CD4-positive, alpha-beta T cell (primary cell): ENCODE measurements at regions not wholly inside any gene's neighbourhood (a gene's known extent, or its start where the extent isn't known, plus 50 kb on each side); places are given as distances from the start of the nearest gene placed in this dataset.

Experiments used
- ATAC-seq: fragments of 200-7000 bp; cut with Tn5 transposase; one replicate; pipeline ENCODE4 v1.10.0; 2022; ENCODE audit warnings: mild to moderate bottlenecking; ENCODE audit not compliant: poor library complexity
- CTCF ChIA-PET: fragments of 350-600 bp; sonication (Branson Sonifier 250); formaldehyde crosslinking; loops from one replicate; lab custom pipeline; 2021; ENCODE audit warnings: antibody characterized with exemption, inconsistent platforms; lab: Charles Lee
- POLR2A ChIA-PET: fragments of 350-600 bp; sonication (Branson Sonifier 250); formaldehyde crosslinking; loops from one replicate; lab custom pipeline; 2021; ENCODE audit warnings: antibody characterized with exemption, inconsistent platforms; lab: Charles Lee
- DNase-seq, 14 experiments: peaks; one replicate each; pipeline ENCODE4 v3.0.0-alpha.2; 2013 to 2020; ENCODE audit warnings: mixed read lengths in 2 of 14
- H3K27ac ChIP-seq, 2 donors: one replicate each; pipeline versions ENCODE4 v1.5.1 to v1.7.0; 2013; ENCODE audit warnings: low read length in 2 of 2, low read depth in 1 of 2, mild to moderate bottlenecking in 1 of 2
- H3K27me3 ChIP-seq, 2 experiments: 1 replicate in 1 of 2; 2 replicates in 1 of 2; pipeline versions ENCODE4 v1.6.1 to v1.7.0; 2013; ENCODE audit warnings: low read length in 2 of 2, control low read depth in 1 of 2, mild to moderate bottlenecking in 1 of 2, moderate library complexity in 1 of 2; ENCODE audit not compliant: insufficient read depth in 2 of 2, control insufficient read depth in 1 of 2
- H3K36me3 ChIP-seq: one replicate; pipeline ENCODE4 v1.6.1; 2013; ENCODE audit warnings: low read length, control low read depth; ENCODE audit not compliant: insufficient read depth
- H3K4me1 ChIP-seq: one replicate; pipeline ENCODE4 v1.6.1; 2013; ENCODE audit warnings: low read length, control low read depth; ENCODE audit not compliant: insufficient read depth
- H3K4me3 ChIP-seq: one replicate; pipeline ENCODE4 v1.5.1; 2013; ENCODE audit warnings: mild to moderate bottlenecking, low read length, moderate library complexity
- H3K9me3 ChIP-seq, 2 experiments: 1 replicate in 1 of 2; 2 replicates in 1 of 2; pipeline versions ENCODE4 v1.6.1 to v1.7.0; 2013; ENCODE audit warnings: low read length in 2 of 2, mild to moderate bottlenecking in 2 of 2, control low read depth in 1 of 2, moderate library complexity in 1 of 2; ENCODE audit not compliant: control insufficient read depth in 1 of 2, insufficient read depth in 1 of 2
- H3K27ac Mint-ChIP-seq: one replicate; pipeline ENCODE4 v1.8.0; 2020; ENCODE audit warnings: mixed read lengths
- H3K27me3 Mint-ChIP-seq: one replicate; pipeline ENCODE4 v1.8.0; 2021; ENCODE audit warnings: mixed read lengths
- H3K36me3 Mint-ChIP-seq: one replicate; pipeline ENCODE4 v1.8.0; 2021; ENCODE audit warnings: low read depth, mixed read lengths
- H3K4me1 Mint-ChIP-seq: one replicate; pipeline ENCODE4 v1.8.0; 2021; ENCODE audit warnings: low read depth, mixed read lengths
- H3K4me3 Mint-ChIP-seq: one replicate; pipeline ENCODE4 v1.8.0; 2020; ENCODE audit warnings: mild to moderate bottlenecking, mixed read lengths
- H3K9me3 Mint-ChIP-seq: one replicate; pipeline ENCODE4 v1.8.0; 2020; ENCODE audit warnings: mixed read lengths
- intact Hi-C, 2 experiments: fragments of 100-400 bp; cut with DNase I in 1 of 2; cut with micrococcal nuclease in 1 of 2; formaldehyde crosslinking; loops; one replicate each; pipeline versions ENCODE4 v1.15.1 to v1.9.0; 2023 to 2025; cut with DNase I, micrococcal nuclease
- TF ChIP-seq, protein P1 (sequence below): fragments of 200-600 bp; IDR thresholded peaks from one replicate; pipeline ENCODE4 v1.8.0; 2022; ENCODE audit warnings: antibody characterized with exemption, mild to moderate bottlenecking

DNA sequence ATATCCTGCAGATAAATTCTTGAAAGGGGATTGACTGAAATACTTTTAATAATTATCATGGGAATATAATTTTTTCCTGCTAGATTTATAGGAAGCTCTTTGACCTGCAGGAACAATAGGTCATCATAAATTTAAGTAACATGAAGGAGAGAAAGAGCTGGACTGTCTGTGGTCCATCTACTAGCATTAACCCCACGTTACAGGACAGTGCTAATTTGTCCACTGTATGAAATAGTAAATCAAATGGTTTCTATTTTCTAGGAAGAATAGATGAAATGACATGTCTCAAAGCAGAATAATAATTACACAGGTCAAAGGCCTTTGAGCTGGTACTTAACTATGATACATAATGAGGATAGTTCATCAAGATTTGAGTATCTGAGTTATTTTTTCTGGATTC, 825.4 kb upstream of the CNTN5 start:
- Histone ChIP-seq H3K27ac (no peak overlapping the region), H3K36me3 (no peaks in the 10 kb centered on the region), H3K4me1 (no peaks in the 10 kb centered on the region), H3K4me3 (no peak overlapping the region), H3K9me3 (no peaks in the 10 kb centered on the region), H3K27me3 (no peaks in the 10 kb centered on the region)
- Mint-ChIP-seq H3K4me1 (no peaks in the 10 kb centered on the region), H3K27ac (no peak overlapping the region), H3K9me3 (no peaks in the 10 kb centered on the region), H3K4me3 (no peak overlapping the region), H3K36me3 (no peaks in the 10 kb centered on the region), H3K27me3 (no peaks in the 10 kb centered on the region)
- DNase-seq: no peak
- TF ChIP-seq, protein P1, sequence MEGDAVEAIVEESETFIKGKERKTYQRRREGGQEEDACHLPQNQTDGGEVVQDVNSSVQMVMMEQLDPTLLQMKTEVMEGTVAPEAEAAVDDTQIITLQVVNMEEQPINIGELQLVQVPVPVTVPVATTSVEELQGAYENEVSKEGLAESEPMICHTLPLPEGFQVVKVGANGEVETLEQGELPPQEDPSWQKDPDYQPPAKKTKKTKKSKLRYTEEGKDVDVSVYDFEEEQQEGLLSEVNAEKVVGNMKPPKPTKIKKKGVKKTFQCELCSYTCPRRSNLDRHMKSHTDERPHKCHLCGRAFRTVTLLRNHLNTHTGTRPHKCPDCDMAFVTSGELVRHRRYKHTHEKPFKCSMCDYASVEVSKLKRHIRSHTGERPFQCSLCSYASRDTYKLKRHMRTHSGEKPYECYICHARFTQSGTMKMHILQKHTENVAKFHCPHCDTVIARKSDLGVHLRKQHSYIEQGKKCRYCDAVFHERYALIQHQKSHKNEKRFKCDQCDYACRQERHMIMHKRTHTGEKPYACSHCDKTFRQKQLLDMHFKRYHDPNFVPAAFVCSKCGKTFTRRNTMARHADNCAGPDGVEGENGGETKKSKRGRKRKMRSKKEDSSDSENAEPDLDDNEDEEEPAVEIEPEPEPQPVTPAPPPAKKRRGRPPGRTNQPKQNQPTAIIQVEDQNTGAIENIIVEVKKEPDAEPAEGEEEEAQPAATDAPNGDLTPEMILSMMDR: no peak
- intact Hi-C loops: no loop called here
- CTCF ChIA-PET: no interaction called here
- POLR2A ChIA-PET: no interaction called here
- no peak for ATAC-seq

DNA sequence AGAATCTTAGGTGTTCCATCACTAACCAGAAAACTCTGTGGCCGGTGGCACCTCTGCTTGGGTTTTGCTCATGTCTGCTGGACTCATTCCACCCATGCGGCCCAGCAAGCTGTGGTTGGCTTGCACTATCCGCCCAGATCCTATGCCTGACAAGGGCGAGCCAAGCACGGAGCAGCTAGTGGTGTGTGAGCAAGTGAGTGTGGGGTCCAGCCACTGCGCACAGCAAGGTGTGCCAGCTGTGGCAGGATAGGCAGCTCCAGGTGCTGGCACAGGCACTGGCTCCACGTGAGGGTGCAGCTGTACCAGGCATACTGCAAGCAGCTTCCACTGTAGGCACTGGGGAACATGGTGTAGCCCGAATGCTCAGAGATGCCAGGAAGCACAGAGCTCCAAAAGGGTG, 813.7 kb upstream of the CNTN5 start:
- POLR2A ChIA-PET: interaction anchor here (0.6 kb wide), 1 partner anchor 17 kb away, joined by 3 read pairs; no protein-coding TSS in a partner anchor
- CTCF ChIA-PET: no interaction called here

DNA sequence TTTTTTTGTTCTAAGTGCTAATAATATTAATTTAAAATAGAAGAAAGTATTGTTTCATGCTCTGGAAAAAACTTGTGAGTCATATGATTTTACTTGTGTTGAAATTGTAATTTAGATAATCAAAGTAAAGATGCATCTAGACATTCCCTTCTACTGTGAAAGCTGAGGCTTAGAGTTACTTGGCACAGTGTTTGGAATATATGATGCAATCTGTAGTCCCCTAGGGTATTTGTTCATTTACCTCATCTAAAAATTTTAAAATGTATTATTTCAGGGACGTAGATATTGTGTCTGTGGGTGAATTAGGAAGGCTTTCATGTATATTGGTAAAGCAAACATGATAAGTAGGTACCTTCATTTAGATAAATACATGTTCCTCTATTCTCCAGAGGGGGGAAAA, 793.5 kb upstream of the CNTN5 start:
- TF ChIP-seq, protein P1: no peak
- no peak overlapping the region for H3K27ac ChIP-seq
- POLR2A ChIA-PET: no interaction called here
- H3K9me3 ChIP-seq: peaks cover 0 to 8% of the 10 kb centered on the region in 2 experiments
- H3K4me1 ChIP-seq: no peaks in the 10 kb centered on the region
- DNase-seq (no peak), ATAC-seq (no peak)
- no peaks in the 10 kb centered on the region for H3K27me3 ChIP-seq
- no peak overlapping the region for H3K4me3 ChIP-seq
- CTCF ChIA-PET: no interaction called here
- H3K27me3 Mint-ChIP-seq: no peaks in the 10 kb centered on the region
- H3K4me1 Mint-ChIP-seq: no peaks in the 10 kb centered on the region
- H3K27ac Mint-ChIP-seq: no peak overlapping the region
- H3K36me3 Mint-ChIP-seq: no peaks in the 10 kb centered on the region
- intact Hi-C loops: no loop called here
- no peak overlapping the region for H3K4me3 Mint-ChIP-seq
- no peaks in the 10 kb centered on the region for H3K9me3 Mint-ChIP-seq
- no peaks in the 10 kb centered on the region for H3K36me3 ChIP-seq

More for the DNA sequence above, 813.7 kb upstream of the CNTN5 start:
- Mint-ChIP-seq H3K36me3 (no peaks in the 10 kb centered on the region), H3K4me3 (no peak overlapping the region), H3K27me3 (no peaks in the 10 kb centered on the region), H3K9me3 (no peaks in the 10 kb centered on the region), H3K4me1 (no peaks in the 10 kb centered on the region), H3K27ac (no peak overlapping the region)
- no peak for ATAC-seq
- peaks cover 0 to 20% of the 10 kb centered on the region in 2 experiments for H3K9me3 ChIP-seq
- no peaks in the 10 kb centered on the region for H3K27me3 ChIP-seq
- H3K36me3 ChIP-seq: no peaks in the 10 kb centered on the region
- TF ChIP-seq, protein P1: no peak
- no peak overlapping the region for H3K27ac ChIP-seq
- H3K4me3 ChIP-seq: no peak overlapping the region
- intact Hi-C loops: no loop called here
- H3K4me1 ChIP-seq: no peaks in the 10 kb centered on the region
- peak in 1 of 14 experiments; percentile 3 for DNase-seq
